Kidney epithelial cell (primary cell): ENCODE measurements at regions not wholly inside any gene's neighbourhood (a gene's known extent, or its start where the extent isn't known, plus 50 kb on each side); places are given as distances from the start of the nearest gene placed in this dataset.

Experiments
- DNase-seq: peaks from one replicate; pipeline ENCODE4 v3.0.0-alpha.2; 2010; ENCODE audit warnings: low read depth
- H3K27me3 ChIP-seq: 2 replicates; pipeline ENCODE4 v1.6.0; 2011; ENCODE audit warnings: low read length; ENCODE audit not compliant: control insufficient read depth, insufficient read depth
- H3K36me3 ChIP-seq: 2 replicates; pipeline ENCODE4 v1.5.1; 2011; ENCODE audit warnings: low read length; ENCODE audit not compliant: control insufficient read depth, insufficient read depth
- H3K4me3 ChIP-seq: 2 replicates; pipeline ENCODE4 v1.5.1; 2011; ENCODE audit warnings: low read depth, mild to moderate bottlenecking, control low read depth, low read length
- TF ChIP-seq, protein P1 (sequence below): IDR thresholded peaks from 2 replicates; pipeline ENCODE4 v1.5.1; 2011; ENCODE audit warnings: mild to moderate bottlenecking, moderate library complexity, low read length, control low read depth, inconsistent platforms; ENCODE audit not compliant: insufficient read depth, poor library complexity, severe bottlenecking

DNA sequence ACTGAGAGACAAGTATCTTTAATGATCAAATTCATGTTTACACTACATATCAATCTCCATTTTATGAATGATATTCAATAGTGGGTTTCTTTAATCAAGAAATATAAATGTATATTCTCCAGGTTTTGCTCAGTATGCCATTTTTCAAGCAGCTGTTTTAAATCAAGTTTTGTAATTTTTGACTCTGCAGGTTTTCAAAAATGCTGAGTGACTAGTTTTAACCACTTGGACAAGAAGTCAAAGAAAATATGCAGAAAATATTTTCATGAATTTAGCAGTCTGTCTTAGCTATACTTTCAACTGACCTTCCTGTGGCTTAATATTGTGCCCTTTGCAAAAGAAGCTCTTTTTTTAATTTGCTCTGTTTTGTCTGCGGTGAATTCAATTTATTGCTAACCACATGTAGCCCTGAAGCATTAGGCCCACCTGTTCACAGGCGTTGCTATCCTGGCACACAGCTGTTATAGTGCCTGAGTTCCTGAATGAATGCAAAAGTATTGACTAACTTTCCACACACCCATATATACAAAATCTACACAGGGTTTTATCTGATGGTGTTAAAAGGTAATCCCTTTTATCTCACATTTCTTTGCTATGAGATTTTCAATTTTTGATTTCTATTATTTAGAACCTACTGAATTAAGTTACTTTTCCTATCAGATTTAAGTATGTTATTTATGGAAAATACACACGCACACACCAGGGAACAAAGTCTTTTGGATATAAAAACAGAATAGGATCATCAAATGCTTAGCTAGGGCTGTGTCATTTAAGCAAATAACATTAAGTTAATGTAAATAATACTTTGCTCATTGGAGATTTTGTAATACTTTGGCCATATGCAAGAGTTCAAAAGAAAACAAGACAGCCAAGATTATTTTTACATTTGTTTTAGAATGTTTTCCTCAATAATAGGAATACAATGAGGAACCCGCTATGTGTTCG, 1166.1 kb upstream of the GBE1 start:
- Histone ChIP-seq H3K27me3 (no peaks in the 10 kb centered on the region), H3K36me3 (no peaks in the 10 kb centered on the region), H3K4me3 (no peak overlapping the region)
- DNase-seq, result no peak
- TF ChIP-seq, protein P1, sequence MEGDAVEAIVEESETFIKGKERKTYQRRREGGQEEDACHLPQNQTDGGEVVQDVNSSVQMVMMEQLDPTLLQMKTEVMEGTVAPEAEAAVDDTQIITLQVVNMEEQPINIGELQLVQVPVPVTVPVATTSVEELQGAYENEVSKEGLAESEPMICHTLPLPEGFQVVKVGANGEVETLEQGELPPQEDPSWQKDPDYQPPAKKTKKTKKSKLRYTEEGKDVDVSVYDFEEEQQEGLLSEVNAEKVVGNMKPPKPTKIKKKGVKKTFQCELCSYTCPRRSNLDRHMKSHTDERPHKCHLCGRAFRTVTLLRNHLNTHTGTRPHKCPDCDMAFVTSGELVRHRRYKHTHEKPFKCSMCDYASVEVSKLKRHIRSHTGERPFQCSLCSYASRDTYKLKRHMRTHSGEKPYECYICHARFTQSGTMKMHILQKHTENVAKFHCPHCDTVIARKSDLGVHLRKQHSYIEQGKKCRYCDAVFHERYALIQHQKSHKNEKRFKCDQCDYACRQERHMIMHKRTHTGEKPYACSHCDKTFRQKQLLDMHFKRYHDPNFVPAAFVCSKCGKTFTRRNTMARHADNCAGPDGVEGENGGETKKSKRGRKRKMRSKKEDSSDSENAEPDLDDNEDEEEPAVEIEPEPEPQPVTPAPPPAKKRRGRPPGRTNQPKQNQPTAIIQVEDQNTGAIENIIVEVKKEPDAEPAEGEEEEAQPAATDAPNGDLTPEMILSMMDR, result no peak

DNA sequence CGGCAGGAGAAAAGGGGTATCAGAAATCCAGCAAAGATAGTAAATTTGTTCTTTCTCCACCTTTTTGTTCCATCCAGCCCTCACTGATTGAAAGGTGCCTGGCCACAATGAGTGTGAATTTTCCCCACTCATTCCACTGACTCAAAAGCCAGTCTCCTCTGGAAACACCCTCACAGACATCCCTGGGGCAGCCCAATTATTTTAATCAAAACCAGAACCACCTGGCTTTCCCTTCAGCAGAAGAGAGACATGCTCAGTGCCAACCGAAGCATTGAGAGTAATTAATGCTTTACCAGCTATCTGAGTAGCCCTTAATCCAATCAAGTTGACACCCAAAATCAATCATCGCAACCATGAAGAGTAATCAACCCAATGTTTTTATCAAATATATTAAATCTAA, 1129.6 kb upstream of the GBE1 start:
- DNase-seq, result no peak
- H3K36me3 ChIP-seq, result no peaks in the 10 kb centered on the region
- H3K4me3 ChIP-seq, result no peak overlapping the region
- TF ChIP-seq, protein P1, result no peak
- H3K27me3 ChIP-seq, result no peaks in the 10 kb centered on the region

DNA sequence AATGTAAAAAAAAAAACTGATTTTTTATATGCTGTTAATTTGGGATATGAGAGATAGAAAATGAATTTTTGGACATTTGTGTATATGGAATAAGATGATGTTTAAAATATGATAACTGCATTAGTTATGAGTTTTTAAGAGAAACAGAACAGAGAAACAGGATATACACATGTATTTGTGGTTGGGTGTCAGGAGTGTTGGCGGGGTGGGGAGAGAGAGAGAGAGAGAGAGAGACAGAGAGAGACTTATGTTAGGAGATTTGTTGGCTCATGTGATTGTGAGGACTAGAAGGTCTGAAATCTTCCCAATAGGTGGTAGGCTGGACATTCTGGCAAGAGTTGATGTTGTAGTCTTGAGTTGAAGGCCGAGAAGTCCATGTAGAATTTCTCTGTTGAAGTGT, 1121.6 kb upstream of the GBE1 start:
- Histone ChIP-seq H3K4me3 (no peak overlapping the region), H3K36me3 (no peaks in the 10 kb centered on the region), H3K27me3 (no peaks in the 10 kb centered on the region)
- TF ChIP-seq, protein P1, result no peak
- no peak for DNase-seq

DNA sequence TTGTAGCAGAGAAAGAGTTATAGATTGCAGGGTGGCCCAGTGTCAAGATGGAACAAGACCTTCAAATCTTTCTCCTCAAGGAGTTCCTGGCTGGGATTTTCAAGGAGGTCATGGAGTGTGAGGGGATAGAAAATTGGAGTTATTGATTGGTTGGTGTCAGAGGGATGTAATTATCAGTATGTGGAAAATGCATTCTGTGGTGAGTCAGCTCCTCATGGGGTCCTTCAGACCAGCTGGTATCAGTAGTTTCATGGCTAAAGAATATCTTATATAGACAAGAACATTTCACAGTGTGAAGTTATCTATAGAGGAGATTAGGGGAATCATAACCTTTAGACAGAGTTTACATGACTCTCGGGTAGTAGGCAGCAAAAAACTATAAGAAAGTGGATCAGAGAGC, 1114.0 kb upstream of the GBE1 start:
- DNase-seq, result no peak
- H3K27me3 ChIP-seq, result no peaks in the 10 kb centered on the region
- TF ChIP-seq, protein P1, result no peak
- H3K4me3 ChIP-seq, result no peak overlapping the region
- no peaks in the 10 kb centered on the region for H3K36me3 ChIP-seq

DNA sequence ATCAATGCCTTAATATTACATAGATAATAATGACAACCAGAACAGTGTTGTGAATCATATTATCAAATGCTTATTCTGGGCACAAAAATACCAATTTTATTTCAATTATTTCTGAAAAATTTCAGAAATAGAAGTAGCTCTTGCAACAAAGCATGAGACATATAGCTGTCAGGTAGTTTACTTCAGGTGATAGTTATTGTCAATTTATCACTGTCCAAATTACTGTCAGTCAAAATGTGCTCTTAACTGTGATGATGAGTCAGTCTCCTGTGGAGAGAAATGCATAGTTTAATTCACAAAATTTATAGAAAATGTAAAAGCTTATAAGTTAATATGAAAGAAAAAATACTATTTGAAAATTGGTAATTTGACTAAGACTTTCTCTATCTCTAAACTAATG, 1078.4 kb upstream of the GBE1 start:
- Histone ChIP-seq H3K36me3 (no peaks in the 10 kb centered on the region), H3K4me3 (no peak overlapping the region), H3K27me3 (no peaks in the 10 kb centered on the region)
- no peak for DNase-seq
- TF ChIP-seq, protein P1, result no peak

DNA sequence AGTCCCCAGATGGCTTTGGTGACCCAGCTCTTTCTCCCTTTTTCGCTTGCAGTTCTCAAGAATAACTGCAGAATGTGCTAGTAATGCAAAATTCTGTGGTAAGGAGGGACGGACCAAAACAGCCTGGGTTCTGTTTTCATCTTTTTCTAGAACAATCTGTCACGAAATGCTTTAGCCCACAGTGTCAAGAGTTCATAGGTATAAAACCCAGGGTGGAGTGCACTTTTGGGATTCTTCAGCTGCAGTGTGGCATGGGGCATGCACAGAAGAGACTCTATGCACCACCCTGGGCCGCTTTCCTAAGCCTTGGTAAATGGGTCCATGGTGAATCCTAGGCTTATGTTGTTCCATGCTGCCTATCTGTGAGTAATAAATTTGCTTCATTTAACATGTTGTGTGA, 1072.7 kb upstream of the GBE1 start:
- no peaks in the 10 kb centered on the region for H3K36me3 ChIP-seq
- TF ChIP-seq, protein P1, result no peak
- H3K27me3 ChIP-seq, result no peaks in the 10 kb centered on the region
- no peak for DNase-seq
- no peak overlapping the region for H3K4me3 ChIP-seq
